Stimulated activated CD4-positive, alpha-beta T cell treated with anti-CD3 and anti-CD28 coated beads, Interleukin-1b, Interleukin-23, amount 100 ng/mL, for 24 hours (primary cell): ENCODE measurements at regions not wholly inside any gene's neighbourhood (a gene's known extent, or its start where the extent isn't known, plus 50 kb on each side); places are given as distances from the start of the nearest gene placed in this dataset.
"Not testable (repeated sequence)": the region's sequence is repeated elsewhere in the genome, so short reads cannot be mapped to it uniquely, and the experiment has no call there.

Experiments used
- DNase-seq, 4 experiments: peaks; one replicate each; pipeline ENCODE4 v3.0.0-alpha.2; 2020; ENCODE audit warnings: low read depth in 4 of 4, low spot score in 1 of 4

- not testable (repeated sequence) for DNase-seq
These were observed 380.1 kb upstream of the FRG1 start for GRCh38 chr4:189560605-189561004.

- not testable (repeated sequence) for DNase-seq
These were observed 376.9 kb upstream of the FRG1 start for GRCh38 chr4:189563751-189564150.

- not testable (repeated sequence) for DNase-seq
These were observed 374.4 kb upstream of the FRG1 start for GRCh38 chr4:189566271-189566670.

GRCh38 chr4:189566900-189567299 lies 373.8 kb upstream of the FRG1 start:
- DNase-seq = not testable (repeated sequence)

- DNase-seq = not testable (repeated sequence)
These were observed 361.0 kb upstream of the FRG1 start for GRCh38 chr4:189579645-189580044.

GRCh38 chr4:189586908-189587632 lies 353.6 kb upstream of the FRG1 start:
- DNase-seq = not testable (repeated sequence)

GRCh38 chr4:189589201-189589600 lies 351.5 kb upstream of the FRG1 start:
- DNase-seq = not testable (repeated sequence)

- no peak for DNase-seq
These were observed 347.8 kb upstream of the FRG1 start for GRCh38 chr4:189592890-189593289.

GRCh38 chr4:189597341-189597740 lies 343.3 kb upstream of the FRG1 start:
- no peak for DNase-seq

GRCh38 chr4:189600264-189600663 lies 340.4 kb upstream of the FRG1 start:
- no peak for DNase-seq

- DNase-seq = no peak
These were observed 339.8 kb upstream of the FRG1 start for GRCh38 chr4:189600718-189601435.

- not testable (repeated sequence) for DNase-seq
These were observed 337.8 kb upstream of the FRG1 start for GRCh38 chr4:189602827-189603226.

GRCh38 chr4:189610571-189610970 lies 330.1 kb upstream of the FRG1 start:
- DNase-seq = not testable (repeated sequence)

GRCh38 chr4:189613207-189613606 lies 327.5 kb upstream of the FRG1 start:
- no peak for DNase-seq

- DNase-seq = no peak
These were observed 325.4 kb upstream of the FRG1 start for GRCh38 chr4:189615217-189615663.

GRCh38 chr4:189617741-189618140 lies 322.9 kb upstream of the FRG1 start:
- not testable (repeated sequence) for DNase-seq

GRCh38 chr4:189619441-189620250 lies 321.0 kb upstream of the FRG1 start:
- not testable (repeated sequence) for DNase-seq

- not testable (repeated sequence) for DNase-seq
These were observed 318.1 kb upstream of the FRG1 start for GRCh38 chr4:189622574-189622973.

- DNase-seq = not testable (repeated sequence)
These were observed 313.6 kb upstream of the FRG1 start for GRCh38 chr4:189627041-189627440.

- not testable (repeated sequence) for DNase-seq
These were observed 310.9 kb upstream of the FRG1 start for GRCh38 chr4:189629733-189630132.

- DNase-seq = not testable (repeated sequence)
These were observed 309.6 kb upstream of the FRG1 start for GRCh38 chr4:189630913-189631567.
